HG03280 (cell line): ENCODE measurements at regions not wholly inside any gene's neighbourhood (a gene's known extent, or its start where the extent isn't known, plus 50 kb on each side); places are given as distances from the start of the nearest gene placed in this dataset.
A peak's percentile ranks its signal among the peaks of the same experiment; 100 is the strongest.
"Not testable (repeated sequence)": the region's sequence is repeated elsewhere in the genome, so short reads cannot be mapped to it uniquely, and the experiment has no call there.

Experiments
- ATAC-seq: cut with Tn5 transposase; IDR thresholded peaks from one replicate; pipeline ENCODE4 v1.9.1; 2021; ENCODE audit warnings: mild to moderate bottlenecking, moderate library complexity; ENCODE audit not compliant: unreplicated experiment

GRCh38 chr4:160009656-160010493 is 907.0 kb downstream of the RAPGEF2 start:
- ATAC-seq: no peak

DNA sequence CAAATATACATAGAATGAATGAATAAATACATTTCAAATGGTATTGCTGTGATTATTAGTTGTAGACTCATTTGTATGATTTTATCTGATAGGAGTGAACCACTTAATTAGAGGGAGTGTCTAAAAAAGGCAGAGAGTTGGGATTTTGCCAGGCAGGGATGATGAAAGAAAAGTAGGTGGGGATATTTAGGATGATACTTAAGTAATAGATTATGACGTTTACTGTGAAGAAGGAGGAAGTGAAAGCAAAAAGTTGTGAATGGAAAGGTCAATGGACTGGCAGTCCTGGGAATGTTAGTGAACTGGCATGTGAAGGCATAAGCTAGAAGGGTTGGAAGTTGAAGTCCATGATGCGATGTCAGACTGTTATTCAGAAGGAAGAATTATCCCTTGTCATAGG is 917.1 kb downstream of the RAPGEF2 start:
- ATAC-seq: no peak

DNA sequence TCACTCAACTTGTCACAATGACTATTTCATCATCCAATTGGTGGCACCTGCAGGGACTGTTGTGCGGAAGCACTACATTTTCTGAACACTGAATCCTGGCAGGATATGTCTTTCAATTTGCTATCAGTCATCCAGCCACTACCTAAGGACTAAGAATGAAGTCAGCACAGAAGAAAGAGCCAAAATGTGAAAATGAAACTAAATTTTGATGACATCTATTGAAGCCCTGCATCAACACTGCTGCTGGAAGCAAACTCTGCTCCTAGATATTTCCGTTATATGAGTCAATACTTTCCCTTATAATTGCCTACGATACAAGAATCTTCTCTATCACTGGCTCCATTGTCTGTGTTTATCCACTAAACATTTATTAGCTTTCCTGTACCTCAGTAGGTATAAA is 917.9 kb downstream of the RAPGEF2 start:
- no peak for ATAC-seq

- no peak for ATAC-seq
Observed at GRCh38 chr4:160021870-160022269, 919.0 kb downstream of the RAPGEF2 start.

DNA sequence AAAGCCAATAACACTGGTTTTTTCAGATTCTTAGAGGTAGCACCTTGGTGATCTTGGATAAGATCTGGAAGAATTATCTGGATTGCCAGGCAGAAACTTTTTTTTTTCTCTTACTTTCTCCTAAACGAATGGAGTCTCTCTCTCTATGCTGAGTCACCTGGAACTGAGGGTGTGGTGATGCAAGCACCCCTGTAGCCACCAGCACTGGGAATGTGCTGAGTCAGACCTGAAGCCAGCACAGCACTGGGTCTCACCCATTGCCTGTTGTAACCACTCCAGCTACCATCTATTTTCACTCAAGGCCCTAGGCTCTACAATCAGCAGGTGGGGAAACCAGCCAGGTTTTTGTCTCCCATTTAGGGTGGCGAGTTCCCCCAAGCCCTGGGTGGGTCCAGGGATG is 923.8 kb downstream of the RAPGEF2 start:
- no peak for ATAC-seq

- no peak for ATAC-seq
Observed at GRCh38 chr4:160034501-160034900, 931.6 kb downstream of the RAPGEF2 start.

- ATAC-seq: no peak
Observed at GRCh38 chr4:160038615-160039014, 935.7 kb downstream of the RAPGEF2 start.

DNA sequence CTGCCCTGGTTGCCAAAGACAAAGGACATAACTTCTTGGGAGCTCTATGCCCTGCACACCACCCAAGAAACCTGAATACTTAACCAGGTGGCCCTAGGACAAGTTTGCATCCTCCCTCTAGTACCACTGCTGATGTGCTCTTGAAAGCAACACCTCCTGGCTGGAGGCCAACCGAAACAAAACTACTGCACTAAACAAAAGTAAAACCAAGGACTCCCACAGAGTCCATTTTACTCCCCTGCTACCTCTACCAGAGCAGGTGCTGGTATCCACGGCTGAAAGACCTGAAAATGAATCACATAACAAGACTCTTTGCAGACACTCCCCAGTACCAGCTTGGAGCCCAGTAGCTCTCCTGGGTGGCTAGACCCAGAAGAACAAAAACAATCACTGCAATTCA is 941.8 kb downstream of the RAPGEF2 start:
- ATAC-seq: no peak

- no peak for ATAC-seq
Observed at GRCh38 chr4:160082432-160083207, 979.7 kb downstream of the RAPGEF2 start.

DNA sequence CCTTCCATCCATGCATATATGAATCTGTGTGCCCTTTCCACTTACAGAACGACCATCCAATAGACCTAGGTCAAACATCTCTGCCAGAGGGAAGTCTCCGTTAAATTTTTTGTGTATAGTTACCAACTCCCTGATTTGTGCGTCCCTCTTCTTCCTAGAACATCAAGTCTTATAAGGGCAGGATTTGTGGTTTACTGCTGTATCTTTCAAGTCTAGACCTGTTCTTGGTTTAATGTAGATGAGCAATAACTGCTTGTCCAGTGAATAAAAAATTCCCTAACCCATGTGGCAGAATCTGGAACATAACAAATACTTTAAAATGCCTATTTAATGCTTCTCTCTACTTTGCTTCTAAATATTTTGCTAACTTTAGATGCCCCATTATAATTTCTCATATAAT is 988.8 kb downstream of the RAPGEF2 start:
- ATAC-seq: no peak

GRCh38 chr4:160100316-160100715 is 997.4 kb downstream of the RAPGEF2 start:
- no peak for ATAC-seq

GRCh38 chr4:160110891-160111290 is 1008.0 kb downstream of the RAPGEF2 start:
- no peak for ATAC-seq

DNA sequence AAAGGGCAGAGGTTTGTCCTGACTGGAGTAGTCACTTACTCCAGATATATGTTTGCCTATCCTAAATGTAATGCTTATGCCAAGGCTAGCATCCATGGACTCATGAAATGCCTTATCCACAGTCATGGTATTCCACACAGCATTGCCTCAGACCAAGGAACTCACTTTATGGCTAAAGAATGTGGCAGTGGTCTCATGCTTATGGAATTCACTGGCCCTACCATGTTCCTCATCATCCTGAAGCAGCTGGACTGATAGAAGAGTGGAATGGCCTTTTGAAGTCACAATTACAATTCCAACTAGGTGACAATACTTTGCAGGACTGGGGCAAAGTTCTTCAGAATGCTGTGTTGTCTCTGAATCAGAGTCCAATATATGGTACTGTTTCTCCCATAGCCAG is 1014.8 kb downstream of the RAPGEF2 start:
- ATAC-seq: no peak

DNA sequence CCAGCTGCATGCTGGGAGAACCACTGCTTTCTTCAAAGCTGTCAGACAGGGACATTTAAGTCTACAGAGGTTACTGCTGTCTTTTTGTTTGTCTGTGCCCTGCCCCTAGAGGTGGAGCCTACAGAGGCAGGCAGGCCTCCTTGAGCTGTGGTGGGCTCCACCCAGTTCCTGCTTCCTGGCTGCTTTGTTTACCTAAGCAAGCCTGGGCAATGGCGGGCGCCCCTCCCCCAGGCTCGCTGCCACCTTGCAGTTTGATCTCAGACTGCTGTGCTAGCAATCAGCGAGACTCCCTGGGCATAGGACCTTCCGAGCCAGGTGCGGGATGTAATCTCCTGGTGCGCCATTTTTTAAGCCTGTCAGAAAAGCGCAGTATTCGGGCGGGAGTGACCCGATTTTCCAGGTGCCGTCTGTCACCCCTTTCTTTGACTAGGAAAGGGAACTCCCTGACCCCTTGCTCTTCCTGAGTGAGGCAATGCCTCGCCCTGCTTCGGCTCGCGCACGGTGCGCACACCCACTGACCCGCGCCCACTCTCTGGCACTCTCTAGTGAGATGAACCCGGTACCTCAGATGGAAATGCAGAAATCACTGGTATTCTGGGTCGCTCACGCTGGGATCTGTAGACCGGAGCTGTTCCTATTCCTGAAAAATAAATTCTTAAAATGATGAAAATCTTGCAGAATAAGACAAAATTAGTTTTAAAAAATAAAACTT is 1022.9 kb downstream of the RAPGEF2 start:
- not testable (repeated sequence) for ATAC-seq

- ATAC-seq: no peak
Observed at GRCh38 chr4:160127211-160127610, 1024.3 kb downstream of the RAPGEF2 start.

DNA sequence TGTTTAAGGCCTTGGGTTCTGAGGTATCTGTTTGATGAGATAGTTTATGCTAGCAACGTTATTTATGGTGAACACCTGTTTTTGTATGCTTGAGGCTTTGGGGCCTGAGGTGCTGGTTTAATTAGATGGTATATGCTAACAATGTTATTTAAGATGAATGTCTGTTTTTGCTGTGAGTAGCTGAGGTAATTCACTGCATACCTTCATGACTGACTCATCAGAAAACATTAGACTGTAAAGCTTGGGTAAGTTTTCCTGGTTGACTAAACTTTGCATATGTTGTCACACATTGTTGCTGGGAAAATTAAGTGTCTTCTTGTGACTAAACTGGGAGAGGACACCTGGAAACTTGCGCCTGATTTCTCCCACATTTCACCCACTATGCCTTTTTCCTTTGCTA is 1026.6 kb downstream of the RAPGEF2 start:
- no peak for ATAC-seq

- ATAC-seq: no peak
Observed at GRCh38 chr4:160136021-160136420, 1033.1 kb downstream of the RAPGEF2 start.

- no peak for ATAC-seq
Observed at GRCh38 chr4:160141206-160141605, 1038.3 kb downstream of the RAPGEF2 start.

GRCh38 chr4:160142579-160142978 is 1039.7 kb downstream of the RAPGEF2 start:
- peak; percentile 97 for ATAC-seq

GRCh38 chr4:160143574-160143973 is 1040.7 kb downstream of the RAPGEF2 start:
- no peak for ATAC-seq

GRCh38 chr4:160159457-160159856 is 1056.6 kb downstream of the RAPGEF2 start:
- no peak for ATAC-seq

DNA sequence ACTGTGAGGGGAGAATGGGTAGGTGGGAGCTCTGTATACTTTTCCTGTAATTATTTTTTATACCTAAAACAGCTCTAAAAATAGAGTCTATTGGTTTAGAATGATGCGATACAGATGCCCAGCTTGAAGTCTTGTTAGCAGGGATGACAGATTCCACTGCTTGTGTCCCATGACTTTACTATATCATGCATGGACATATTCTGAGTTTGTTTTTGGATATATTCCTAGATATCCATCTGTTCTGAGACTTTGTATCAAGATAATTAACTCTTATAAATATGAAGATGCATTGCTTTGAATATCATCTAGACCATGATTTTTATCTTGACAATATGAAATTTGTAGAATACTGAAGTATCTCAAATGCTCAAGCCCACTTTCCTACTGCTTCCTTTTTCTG is 1058.1 kb downstream of the RAPGEF2 start:
- ATAC-seq: no peak
